ENCODE measurements at regions not wholly inside any gene's neighbourhood (a gene's known extent, or its start where the extent isn't known, plus 50 kb on each side); places are given as distances from the start of the nearest gene placed in this dataset.

DNA sequence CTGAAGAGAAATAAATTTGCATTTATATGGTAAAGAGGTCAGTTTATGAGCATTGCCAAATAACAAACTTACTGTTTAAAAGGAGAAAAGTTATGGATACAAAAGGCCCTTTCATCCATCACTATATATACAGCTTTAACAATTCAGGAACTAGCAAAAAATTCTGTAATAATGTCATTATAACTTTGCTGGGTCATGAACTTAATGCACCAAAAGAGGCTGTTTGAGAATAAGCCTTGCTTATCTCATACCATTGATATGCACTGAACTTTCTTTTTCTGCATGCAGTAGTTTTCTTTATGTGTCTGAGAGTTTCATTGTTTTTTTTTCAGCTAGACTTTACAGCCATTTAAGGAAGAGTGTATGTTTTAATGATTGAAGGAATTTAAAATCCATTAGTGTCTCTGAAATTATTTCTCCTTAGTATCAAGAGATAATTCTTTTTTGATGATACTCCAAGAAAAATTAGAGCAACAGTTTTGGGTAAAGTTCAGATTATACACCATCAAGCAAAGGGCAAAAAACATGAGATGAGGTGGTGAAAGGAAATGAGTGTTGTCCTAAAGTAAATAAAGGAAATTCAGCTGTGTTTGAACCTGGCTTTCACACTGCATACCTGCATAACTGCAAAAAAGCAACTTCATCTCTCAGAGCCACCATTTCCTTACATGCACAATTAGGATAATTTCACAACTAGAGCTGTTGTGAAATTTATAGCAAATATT, 188.2 kb upstream of the ANO3 start:
- Mint-ChIP-seq H3K27ac (peak overlapping the region; percentile 24), H3K4me3 (peak overlapping the region; percentile 28; the same call in 1 of the 2 replicates), H3K4me1 (peaks cover 30% of the 10 kb centered on the region), H3K9me3 (no peaks in the 10 kb centered on the region), H3K27me3 (ENCODE audit: low read depth) (no peaks in the 10 kb centered on the region; the same call in 1 of the 2 replicates), H3K36me3 (no peaks in the 10 kb centered on the region)
- DNase-seq (ENCODE audit: low spot score) (no peak), ATAC-seq (no peak)
- CTCF ChIA-PET, result interaction anchor here (1.6 kb wide), 1 partner anchor 9 kb away, joined by 7 read pairs; no protein-coding TSS in a partner anchor
- TF ChIP-seq ZNF263 (CRISPR knock-in tag; IDR thresholded peaks at IDR 0.05; ENCODE audit: low read depth) (no peak), ETV6 (CRISPR knock-in tag; IDR thresholded peaks at IDR 0.05) (no peak), JAZF1 (CRISPR knock-in tag; IDR thresholded peaks at IDR 0.05) (no peak)
- POLR2A ChIA-PET, result no interaction called here

DNA sequence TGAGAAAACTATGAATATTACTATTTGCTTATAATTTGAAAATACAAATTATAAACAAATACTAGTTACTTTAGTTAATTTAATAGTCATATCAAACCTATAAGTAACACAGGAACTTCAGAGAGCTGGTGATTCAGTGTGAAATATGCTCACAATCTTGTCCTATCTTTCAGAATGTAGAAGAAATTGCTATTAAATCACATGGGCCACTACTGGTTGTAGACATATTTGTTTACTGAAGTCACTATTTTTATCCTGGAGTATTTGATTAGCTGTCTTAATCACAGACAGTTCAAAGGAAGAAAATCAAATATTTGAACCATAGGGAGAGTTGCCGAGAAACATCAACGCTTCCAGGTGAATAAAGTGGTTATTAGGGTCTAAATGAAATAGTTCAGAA, 187.6 kb upstream of the ANO3 start:
- peak overlapping the region; percentile 24 for H3K27ac Mint-ChIP-seq
- ATAC-seq, result no peak
- H3K4me1 Mint-ChIP-seq, result peaks cover 34% of the 10 kb centered on the region
- H3K36me3 Mint-ChIP-seq, result no peaks in the 10 kb centered on the region
- TF ChIP-seq PRDM15 (CRISPR knock-in tag; IDR thresholded peaks at IDR 0.05) (no peak), HMGA2 (CRISPR knock-in tag; IDR thresholded peaks at IDR 0.05) (no peak), TP53 (CRISPR knock-in tag; IDR thresholded peaks at IDR 0.05) (no peak), NFE2L1 (CRISPR knock-in tag; IDR thresholded peaks at IDR 0.05) (no peak), PRRX2 (CRISPR knock-in tag; IDR thresholded peaks at IDR 0.05) (no peak), ZBTB43 (CRISPR knock-in tag; IDR thresholded peaks at IDR 0.05) (no peak), CDX4 (CRISPR knock-in tag; IDR thresholded peaks at IDR 0.05; ENCODE audit: borderline replicate concordance) (no peak), ATF1 (CRISPR knock-in tag; IDR thresholded peaks at IDR 0.05) (no peak), SMAD4 (CRISPR knock-in tag; IDR thresholded peaks at IDR 0.05) (no peak), GABPB1 (CRISPR knock-in tag; IDR thresholded peaks at IDR 0.05) (no peak), NR1H2 (CRISPR knock-in tag; IDR thresholded peaks at IDR 0.05) (no peak)
- TF ChIP-seq, protein P1, sequence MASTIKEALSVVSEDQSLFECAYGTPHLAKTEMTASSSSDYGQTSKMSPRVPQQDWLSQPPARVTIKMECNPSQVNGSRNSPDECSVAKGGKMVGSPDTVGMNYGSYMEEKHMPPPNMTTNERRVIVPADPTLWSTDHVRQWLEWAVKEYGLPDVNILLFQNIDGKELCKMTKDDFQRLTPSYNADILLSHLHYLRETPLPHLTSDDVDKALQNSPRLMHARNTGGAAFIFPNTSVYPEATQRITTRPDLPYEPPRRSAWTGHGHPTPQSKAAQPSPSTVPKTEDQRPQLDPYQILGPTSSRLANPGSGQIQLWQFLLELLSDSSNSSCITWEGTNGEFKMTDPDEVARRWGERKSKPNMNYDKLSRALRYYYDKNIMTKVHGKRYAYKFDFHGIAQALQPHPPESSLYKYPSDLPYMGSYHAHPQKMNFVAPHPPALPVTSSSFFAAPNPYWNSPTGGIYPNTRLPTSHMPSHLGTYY (CRISPR knock-in tag; IDR thresholded peaks at IDR 0.05), result no peak
- POLR2A ChIA-PET, result no interaction called here
- CTCF ChIA-PET, result no interaction called here
- DNase-seq (ENCODE audit: low spot score), result no peak
- H3K9me3 Mint-ChIP-seq, result no peaks in the 10 kb centered on the region
- H3K27me3 Mint-ChIP-seq (ENCODE audit: low read depth), result no peaks in the 10 kb centered on the region; the same call in 1 of the 2 replicates
- H3K4me3 Mint-ChIP-seq, result no peak overlapping the region

DNA sequence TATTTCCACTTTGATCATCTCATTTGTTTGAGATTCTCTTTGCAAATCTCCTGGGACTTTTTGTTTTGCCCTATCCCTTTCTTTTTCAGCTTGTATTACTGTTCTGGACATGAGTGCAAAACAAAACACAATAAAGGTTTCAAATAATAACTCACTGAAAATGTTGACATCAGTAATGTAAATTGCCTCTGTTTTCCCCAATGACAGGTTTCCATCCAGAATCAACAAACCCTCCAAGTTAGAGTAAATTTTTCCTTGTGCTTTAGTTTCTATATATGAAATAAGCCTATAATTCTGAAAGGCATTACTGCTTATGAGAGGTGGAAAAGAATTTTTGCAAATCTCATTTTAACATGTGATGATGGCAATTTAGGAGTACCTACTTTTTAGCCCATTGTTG, 187.0 kb upstream of the ANO3 start:
- no peak for ATAC-seq
- Mint-ChIP-seq H3K9me3 (no peaks in the 10 kb centered on the region), H3K36me3 (no peaks in the 10 kb centered on the region), H3K27me3 (ENCODE audit: low read depth) (no peaks in the 10 kb centered on the region; the same call in 1 of the 2 replicates), H3K27ac (peak overlapping the region; percentile 24; the same call in 1 of the 2 replicates), H3K4me1 (peaks cover 36% of the 10 kb centered on the region), H3K4me3 (no peak overlapping the region)
- ChIA-PET CTCF (no interaction called here), POLR2A (no interaction called here)
- no peak for TF ChIP-seq IRF2 (CRISPR knock-in tag; IDR thresholded peaks at IDR 0.05; ENCODE audit: borderline replicate concordance, low read depth)
- TF ChIP-seq ZMAT4 (CRISPR knock-in tag; IDR thresholded peaks at IDR 0.05), result no peak
- TF ChIP-seq, protein P2, sequence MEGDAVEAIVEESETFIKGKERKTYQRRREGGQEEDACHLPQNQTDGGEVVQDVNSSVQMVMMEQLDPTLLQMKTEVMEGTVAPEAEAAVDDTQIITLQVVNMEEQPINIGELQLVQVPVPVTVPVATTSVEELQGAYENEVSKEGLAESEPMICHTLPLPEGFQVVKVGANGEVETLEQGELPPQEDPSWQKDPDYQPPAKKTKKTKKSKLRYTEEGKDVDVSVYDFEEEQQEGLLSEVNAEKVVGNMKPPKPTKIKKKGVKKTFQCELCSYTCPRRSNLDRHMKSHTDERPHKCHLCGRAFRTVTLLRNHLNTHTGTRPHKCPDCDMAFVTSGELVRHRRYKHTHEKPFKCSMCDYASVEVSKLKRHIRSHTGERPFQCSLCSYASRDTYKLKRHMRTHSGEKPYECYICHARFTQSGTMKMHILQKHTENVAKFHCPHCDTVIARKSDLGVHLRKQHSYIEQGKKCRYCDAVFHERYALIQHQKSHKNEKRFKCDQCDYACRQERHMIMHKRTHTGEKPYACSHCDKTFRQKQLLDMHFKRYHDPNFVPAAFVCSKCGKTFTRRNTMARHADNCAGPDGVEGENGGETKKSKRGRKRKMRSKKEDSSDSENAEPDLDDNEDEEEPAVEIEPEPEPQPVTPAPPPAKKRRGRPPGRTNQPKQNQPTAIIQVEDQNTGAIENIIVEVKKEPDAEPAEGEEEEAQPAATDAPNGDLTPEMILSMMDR (IDR thresholded peaks at IDR 0.05), result no peak
- no peak for DNase-seq (ENCODE audit: low spot score)
